CD4-positive, alpha-beta T cell treated with Interleukin-12 subunit alpha and Interleukin-12 subunit beta, for 1 hour (primary cell): ENCODE measurements at regions not wholly inside any gene's neighbourhood (a gene's known extent, or its start where the extent isn't known, plus 50 kb on each side); places are given as distances from the start of the nearest gene placed in this dataset.

ENCODE experiments used
- DNase-seq: peaks from one replicate; pipeline ENCODE4 v3.0.0-alpha.2; 2020

DNA sequence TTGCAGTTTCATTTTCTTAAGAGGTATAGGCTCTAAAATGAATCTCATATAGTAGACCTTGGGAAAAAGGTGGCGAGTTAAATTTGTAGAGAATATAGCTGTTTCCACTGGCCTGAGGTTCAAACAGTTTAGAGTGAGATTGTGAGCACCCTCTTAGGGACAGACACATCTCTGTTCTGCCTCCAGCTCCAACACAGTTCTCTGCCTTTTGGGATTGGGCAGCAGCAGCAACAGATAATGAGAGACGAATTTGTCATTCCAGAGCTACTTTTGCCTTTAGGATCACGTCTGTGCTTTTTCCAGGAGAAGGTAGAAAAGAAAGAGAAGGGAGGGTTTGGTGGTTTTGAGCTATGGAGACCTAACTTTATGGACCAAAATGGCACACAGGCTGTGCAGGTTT is 289.4 kb downstream of the PRL start:
- no peak for DNase-seq

DNA sequence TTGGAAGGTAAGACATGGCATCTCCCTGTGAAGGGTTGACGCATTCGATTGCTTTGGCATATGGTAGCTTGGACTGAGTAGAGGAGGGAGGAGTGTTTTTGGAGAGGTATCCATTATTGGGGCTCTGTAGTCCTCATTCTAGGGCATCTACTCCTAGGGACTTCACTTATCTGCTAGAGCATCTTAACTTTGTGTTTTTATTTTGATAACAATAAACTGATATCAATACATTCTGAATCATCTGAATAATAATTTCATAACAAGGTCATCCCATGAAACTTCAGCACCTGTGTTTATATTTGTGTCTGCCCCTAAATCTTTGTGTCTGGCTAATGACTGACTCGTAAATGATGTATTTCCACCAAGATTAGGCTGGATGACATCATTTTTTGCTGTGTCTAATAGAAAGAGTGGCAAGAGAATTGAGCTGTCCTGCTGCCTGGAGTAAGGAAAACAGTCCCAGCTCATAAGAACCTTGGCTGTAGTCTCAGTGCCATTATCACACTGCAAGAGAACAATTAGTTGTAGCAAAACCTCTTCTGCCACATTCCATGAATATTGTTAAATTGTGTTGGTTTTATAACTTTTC is 288.5 kb downstream of the PRL start:
- no peak for DNase-seq

DNA sequence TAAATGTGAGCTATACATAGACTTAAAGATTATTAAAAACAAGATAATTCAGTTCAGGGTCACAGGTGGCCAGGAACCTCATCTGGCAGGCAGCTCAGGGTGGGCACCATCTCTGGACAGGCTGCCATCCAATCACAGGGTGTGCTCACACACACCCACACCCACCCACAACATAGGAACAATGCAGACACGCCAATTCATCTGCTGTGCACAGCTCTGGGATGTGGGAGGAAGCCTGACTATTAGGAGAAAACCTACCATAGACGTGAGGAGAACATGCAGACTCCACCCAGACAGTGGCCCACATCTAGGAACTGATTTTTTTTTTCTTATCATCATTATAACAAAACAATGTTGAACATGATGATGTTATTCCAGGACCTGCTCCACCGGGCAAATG is 286.7 kb downstream of the PRL start:
- DNase-seq = no peak

- no peak for DNase-seq
Measured at GRCh38 chr6:22015216-22015615, 281.6 kb downstream of the PRL start.

GRCh38 chr6:22015944-22016343 is 280.9 kb downstream of the PRL start:
- DNase-seq = no peak

DNA sequence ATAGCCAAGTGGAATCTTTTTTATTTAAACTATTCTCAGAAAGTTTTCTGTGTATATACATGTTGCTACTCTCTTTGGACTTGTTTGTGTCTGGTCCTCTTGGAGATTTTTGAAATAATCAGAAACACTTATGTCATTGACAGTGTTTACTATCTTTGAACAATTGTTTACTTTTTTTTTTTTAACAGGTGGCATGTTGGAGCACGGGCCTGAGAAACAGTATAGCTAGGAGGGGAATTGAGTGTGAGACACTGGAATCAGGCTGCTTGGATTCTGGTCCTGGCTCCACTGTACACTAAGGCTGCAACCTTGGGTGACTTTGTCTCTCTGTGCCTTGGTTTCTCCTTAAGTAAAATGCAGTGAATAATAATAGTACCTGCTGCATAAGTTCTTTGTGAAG is 279.6 kb downstream of the PRL start:
- no peak for DNase-seq

DNA sequence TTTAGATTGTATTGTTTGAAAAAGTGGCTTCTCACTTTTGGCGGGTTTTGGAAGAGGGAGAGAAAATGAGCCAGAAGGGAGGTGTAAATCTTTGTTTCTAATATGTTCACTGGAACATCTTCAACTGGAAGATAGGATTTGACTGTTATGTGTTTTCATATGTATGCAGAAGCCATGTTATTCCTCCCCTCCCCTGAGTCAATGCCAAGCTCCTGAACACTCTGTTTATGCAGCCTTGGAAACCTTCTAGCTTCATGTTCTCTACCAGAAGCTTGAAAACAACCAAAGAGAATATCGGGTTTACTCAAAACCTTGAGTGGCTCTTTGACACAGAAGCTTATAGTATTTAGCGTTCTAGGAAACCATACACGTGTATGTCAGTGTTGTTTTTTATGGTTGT is 279.1 kb downstream of the PRL start:
- no peak for DNase-seq

DNA sequence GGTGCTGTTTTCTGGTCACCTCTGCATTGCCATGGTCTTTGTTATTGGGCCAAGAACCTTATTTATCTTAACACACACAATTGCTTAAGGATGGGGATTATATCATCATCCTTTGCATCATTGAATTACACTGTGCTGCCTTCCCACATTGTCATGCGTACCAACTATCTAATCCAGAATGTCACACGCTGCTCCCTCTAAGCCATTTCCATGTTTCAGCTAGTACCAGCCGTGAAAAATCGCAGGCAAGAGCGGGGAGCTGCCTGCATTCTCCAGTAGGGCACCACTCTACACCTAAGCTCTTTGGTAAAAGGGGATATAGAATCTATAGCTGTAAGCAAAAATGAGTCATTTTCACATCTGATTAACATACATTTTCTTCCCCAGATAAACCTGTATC is 277.0 kb downstream of the PRL start:
- DNase-seq = no peak

DNA sequence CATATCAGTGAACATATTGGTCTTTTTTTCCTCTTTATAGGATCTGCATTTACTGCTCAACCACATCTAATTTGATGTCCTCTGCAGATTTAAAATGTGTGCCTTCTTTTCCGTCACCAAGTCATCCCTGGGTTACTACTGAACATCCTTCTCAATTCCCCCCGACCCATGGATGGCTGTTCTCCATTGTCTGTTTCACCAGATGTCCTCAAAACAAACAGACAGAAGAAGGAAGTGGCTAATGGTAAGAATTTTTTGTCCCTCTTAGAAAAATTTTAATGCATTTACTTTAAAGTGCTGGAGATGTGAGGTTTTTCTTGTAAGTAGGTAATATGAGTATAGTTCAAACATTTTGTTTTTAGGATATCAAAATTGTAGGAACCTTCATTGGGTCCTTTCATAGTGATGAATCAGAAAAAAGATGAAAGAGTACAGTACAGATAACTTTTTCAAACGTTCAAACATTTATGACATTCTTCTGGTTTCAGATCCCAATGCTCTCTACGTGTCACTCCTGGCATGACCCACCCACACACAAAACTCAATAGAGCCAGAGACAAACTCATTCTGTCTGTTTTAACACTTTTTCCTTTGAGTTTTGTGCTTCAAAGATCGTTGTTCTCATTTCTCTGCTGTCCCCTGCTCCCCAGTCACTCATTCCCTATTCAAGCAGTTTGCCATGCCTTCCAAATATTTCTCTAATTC is 276.4 kb downstream of the PRL start:
- DNase-seq = no peak

GRCh38 chr6:22021966-22022365 is 274.9 kb downstream of the PRL start:
- DNase-seq = no peak

- no peak for DNase-seq
Measured at GRCh38 chr6:22023937-22024336, 272.9 kb downstream of the PRL start.

- no peak for DNase-seq
Measured at GRCh38 chr6:22024973-22025467, 271.8 kb downstream of the PRL start.

- peak; percentile 1 for DNase-seq
Measured at GRCh38 chr6:22025468-22026163, 271.2 kb downstream of the PRL start.

DNA sequence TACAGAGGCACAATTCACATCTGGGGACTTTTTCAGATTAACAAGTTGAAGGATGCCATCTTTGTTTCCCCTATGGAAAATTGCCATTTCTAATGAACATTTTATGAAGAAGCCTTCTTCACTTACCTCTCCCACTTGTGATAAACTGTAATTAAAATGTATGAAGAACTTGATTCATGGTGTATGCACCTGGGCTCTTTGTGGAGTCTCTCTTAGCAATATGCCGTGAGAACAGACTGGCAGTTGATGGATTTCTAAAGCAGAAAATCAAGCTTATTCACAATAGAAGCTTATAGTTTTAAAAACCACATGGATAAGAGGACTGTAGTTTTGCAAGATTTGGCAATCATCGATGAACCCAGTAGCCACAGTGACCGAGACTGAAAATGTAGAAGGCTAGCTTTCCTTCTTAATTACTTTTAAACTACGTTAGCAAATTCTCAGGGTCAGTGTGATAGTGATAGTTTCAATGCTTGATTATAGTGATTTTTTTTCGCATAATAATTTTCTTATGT is 270.6 kb downstream of the PRL start:
- DNase-seq = no peak

GRCh38 chr6:22027040-22027725 is 269.7 kb downstream of the PRL start:
- no peak for DNase-seq

- DNase-seq = no peak
Measured at GRCh38 chr6:22028403-22029090, 268.3 kb downstream of the PRL start.

DNA sequence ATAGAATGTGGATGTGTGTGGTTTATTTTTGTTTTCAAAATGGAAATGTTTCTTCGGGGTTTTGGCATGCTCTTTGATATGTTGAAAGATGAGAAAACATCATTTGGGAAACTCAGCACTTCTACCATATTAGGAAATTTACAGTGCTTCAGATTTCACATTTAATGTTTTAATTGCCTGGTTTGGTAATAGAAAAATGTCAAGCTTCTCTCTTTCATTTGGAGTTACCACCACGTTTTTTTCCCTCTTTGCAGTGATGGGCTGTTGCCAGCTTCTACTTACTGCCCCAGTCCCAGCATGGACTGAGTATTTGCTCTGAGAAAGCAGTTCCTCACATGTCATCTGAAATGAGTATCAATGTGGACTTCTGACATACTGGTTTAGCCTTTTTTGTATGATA is 267.7 kb downstream of the PRL start:
- DNase-seq = no peak

DNA sequence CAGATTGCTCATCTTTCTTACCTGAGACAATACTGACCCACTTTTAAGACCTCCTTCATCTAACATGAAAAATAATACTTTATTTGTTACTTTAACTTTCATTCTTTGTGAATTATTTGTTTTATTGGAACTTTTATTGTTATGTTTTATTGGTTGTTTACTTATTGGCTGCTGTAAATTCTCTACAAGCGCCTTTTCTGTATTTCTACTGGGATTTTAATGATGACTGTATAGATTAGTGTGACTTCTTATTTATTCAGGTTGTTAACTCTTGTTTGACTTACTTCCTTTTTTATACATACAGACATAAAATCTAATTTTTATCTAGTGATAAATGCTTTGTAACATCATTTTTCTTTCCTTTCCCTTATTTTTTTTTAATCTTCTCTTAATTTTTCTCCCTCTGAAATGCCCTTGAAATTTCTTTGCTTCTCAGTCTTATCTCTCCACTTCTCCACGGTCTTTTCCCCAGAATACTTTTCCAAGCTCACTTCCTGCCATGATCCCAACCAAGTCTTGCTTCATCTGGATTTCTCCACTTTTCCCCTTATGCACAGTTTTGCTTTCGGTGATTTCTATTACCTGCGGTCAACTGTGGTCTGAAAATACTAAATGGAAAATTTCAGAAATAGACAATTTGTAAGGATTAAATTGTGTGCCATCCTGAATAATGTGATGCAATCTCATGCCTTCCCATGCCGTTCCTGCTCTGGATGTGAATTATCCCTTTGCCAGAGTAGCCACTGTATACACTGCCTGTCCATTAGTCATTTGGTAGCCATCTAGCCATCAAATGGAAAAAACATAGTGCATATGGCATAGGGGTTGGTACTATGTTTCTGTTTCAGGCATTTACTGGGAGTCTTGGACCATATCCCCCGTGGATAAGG is 265.9 kb downstream of the PRL start:
- DNase-seq = no peak

DNA sequence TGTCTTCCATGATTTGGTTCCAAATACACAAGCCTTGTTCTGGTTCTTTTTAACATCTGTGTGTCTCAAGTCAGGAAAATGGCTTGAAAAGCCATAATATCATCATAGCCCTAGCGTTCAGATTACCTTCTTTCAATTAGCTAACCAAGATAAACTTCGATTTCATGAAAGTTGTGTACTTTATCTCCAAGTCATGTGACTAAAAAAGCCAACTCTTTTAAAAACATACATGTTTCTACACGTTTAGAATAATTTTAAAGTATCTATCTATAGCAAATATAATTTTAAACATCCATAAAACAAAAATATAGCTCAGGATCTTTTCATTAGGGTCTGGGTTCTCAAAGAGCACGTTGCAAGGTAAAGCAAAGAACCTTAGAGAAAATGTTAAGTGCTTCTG is 261.1 kb downstream of the PRL start:
- DNase-seq = no peak

GRCh38 chr6:22036275-22036674 is 260.6 kb downstream of the PRL start:
- DNase-seq = no peak

GRCh38 chr6:22036699-22037098 is 260.1 kb downstream of the PRL start:
- DNase-seq = no peak
